ENCODE measurements at regions not wholly inside any gene's neighbourhood (a gene's known extent, or its start where the extent isn't known, plus 50 kb on each side); places are given as distances from the start of the nearest gene placed in this dataset.

GRCh38 chr2:70036290-70036689, 51.0 kb upstream of the PCBP1 start:
- DNase-seq (ENCODE audit: low spot score): no peak

- DNase-seq (ENCODE audit: low spot score): no peak
Observed at GRCh38 chr2:70035344-70035844, 51.9 kb upstream of the PCBP1 start.

GRCh38 chr2:70030724-70031420, 56.4 kb upstream of the PCBP1 start:
- no peak for DNase-seq (ENCODE audit: low spot score)

GRCh38 chr2:70029814-70030409, 57.4 kb upstream of the PCBP1 start:
- peak; percentile 74 for DNase-seq (ENCODE audit: low spot score)

GRCh38 chr2:70024284-70024683, 62.9 kb upstream of the ASPRV1 start:
- no peak for DNase-seq (ENCODE audit: low spot score)

GRCh38 chr2:70019096-70019495, 57.7 kb upstream of the ASPRV1 start:
- DNase-seq (ENCODE audit: low spot score): no peak

- no peak for DNase-seq (ENCODE audit: low spot score)
Observed at GRCh38 chr2:70017962-70018361, 56.5 kb upstream of the ASPRV1 start.

- DNase-seq (ENCODE audit: low spot score): no peak
Observed at GRCh38 chr2:70014959-70015358, 53.5 kb upstream of the ASPRV1 start.

GRCh38 chr2:70012887-70013286, 51.5 kb upstream of the ASPRV1 start:
- DNase-seq (ENCODE audit: low spot score): no peak

GRCh38 chr2:70011786-70012185, 50.4 kb upstream of the ASPRV1 start:
- DNase-seq (ENCODE audit: low spot score): no peak

- DNase-seq (ENCODE audit: low spot score): no peak
Observed at GRCh38 chr2:70011335-70011734, 49.9 kb upstream of the ASPRV1 start.

Measured in umbilical cord (tissue), 1 donor.